ENCODE measurements at regions not wholly inside any gene's neighbourhood (a gene's known extent, or its start where the extent isn't known, plus 50 kb on each side); places are given as distances from the start of the nearest gene placed in this dataset.
A peak's percentile ranks its signal among the peaks of the same experiment; 100 is the strongest.
"Not testable (repeated sequence)": the region's sequence is repeated elsewhere in the genome, so short reads cannot be mapped to it uniquely, and the experiment has no call there.

- no peak for DNase-seq
Observed at GRCh38 chr4:81754169-81754568, 282.5 kb upstream of the RASGEF1B start.

- DNase-seq = no peak
Observed at GRCh38 chr4:81751531-81752289, 280.0 kb upstream of the RASGEF1B start.

- peak; percentile 63 for DNase-seq
Observed at GRCh38 chr4:81747242-81747930, 275.7 kb upstream of the RASGEF1B start.

GRCh38 chr4:81746773-81747172 is 275.1 kb upstream of the RASGEF1B start:
- DNase-seq = no peak

GRCh38 chr4:81746071-81746470 is 274.4 kb upstream of the RASGEF1B start:
- DNase-seq = no peak

GRCh38 chr4:81745050-81745449 is 273.3 kb upstream of the RASGEF1B start:
- no peak for DNase-seq

- no peak for DNase-seq
Observed at GRCh38 chr4:81743731-81744435, 272.2 kb upstream of the RASGEF1B start.

GRCh38 chr4:81740487-81740886 is 268.8 kb upstream of the RASGEF1B start:
- DNase-seq = no peak

GRCh38 chr4:81738891-81739290 is 267.2 kb upstream of the RASGEF1B start:
- no peak for DNase-seq

GRCh38 chr4:81737865-81738559 is 266.3 kb upstream of the RASGEF1B start:
- no peak for DNase-seq

GRCh38 chr4:81736324-81736723 is 264.6 kb upstream of the RASGEF1B start:
- DNase-seq = no peak

GRCh38 chr4:81732980-81733379 is 261.3 kb upstream of the RASGEF1B start:
- no peak for DNase-seq

- peak; percentile 31 for DNase-seq
Observed at GRCh38 chr4:81724925-81725329, 253.2 kb upstream of the RASGEF1B start.

- peak; percentile 9 for DNase-seq
Observed at GRCh38 chr4:81723927-81724587, 252.3 kb upstream of the RASGEF1B start.

GRCh38 chr4:81723019-81723884 is 251.5 kb upstream of the RASGEF1B start:
- no peak for DNase-seq

- DNase-seq = no peak
Observed at GRCh38 chr4:81722290-81722851, 250.7 kb upstream of the RASGEF1B start.

GRCh38 chr4:81715757-81716156 is 244.1 kb upstream of the RASGEF1B start:
- no peak for DNase-seq

GRCh38 chr4:81715357-81715756 is 243.7 kb upstream of the RASGEF1B start:
- not testable (repeated sequence) for DNase-seq

GRCh38 chr4:81714291-81714690 is 242.6 kb upstream of the RASGEF1B start:
- no peak for DNase-seq

- no peak for DNase-seq
Observed at GRCh38 chr4:81712714-81713113, 241.0 kb upstream of the RASGEF1B start.

GRCh38 chr4:81704461-81704860 is 232.8 kb upstream of the RASGEF1B start:
- DNase-seq = no peak

All from NCI-H2029 (cell line).